ENCODE measurements at regions not wholly inside any gene's neighbourhood (a gene's known extent, or its start where the extent isn't known, plus 50 kb on each side); places are given as distances from the start of the nearest gene placed in this dataset.

DNA sequence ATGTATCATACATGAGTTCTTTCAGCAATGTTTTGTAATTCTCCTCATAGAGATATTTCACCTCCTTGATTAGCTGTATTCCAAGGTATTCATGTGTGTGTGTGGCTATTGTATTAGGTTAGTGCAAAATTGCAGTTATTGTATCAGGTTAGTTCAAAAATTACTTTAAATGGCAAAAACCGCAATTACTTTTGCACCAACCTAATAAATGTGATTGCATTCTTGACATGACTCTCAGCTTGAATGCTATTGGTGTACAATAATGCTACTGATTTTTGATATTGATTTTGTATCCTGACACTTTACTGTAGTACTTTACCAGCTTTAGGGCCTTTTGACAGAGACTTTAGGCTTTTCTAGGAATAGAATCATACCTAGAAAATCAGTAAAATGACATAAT is 297.4 kb downstream of the ZWINT start:
- TF ChIP-seq, protein P1, sequence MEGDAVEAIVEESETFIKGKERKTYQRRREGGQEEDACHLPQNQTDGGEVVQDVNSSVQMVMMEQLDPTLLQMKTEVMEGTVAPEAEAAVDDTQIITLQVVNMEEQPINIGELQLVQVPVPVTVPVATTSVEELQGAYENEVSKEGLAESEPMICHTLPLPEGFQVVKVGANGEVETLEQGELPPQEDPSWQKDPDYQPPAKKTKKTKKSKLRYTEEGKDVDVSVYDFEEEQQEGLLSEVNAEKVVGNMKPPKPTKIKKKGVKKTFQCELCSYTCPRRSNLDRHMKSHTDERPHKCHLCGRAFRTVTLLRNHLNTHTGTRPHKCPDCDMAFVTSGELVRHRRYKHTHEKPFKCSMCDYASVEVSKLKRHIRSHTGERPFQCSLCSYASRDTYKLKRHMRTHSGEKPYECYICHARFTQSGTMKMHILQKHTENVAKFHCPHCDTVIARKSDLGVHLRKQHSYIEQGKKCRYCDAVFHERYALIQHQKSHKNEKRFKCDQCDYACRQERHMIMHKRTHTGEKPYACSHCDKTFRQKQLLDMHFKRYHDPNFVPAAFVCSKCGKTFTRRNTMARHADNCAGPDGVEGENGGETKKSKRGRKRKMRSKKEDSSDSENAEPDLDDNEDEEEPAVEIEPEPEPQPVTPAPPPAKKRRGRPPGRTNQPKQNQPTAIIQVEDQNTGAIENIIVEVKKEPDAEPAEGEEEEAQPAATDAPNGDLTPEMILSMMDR (IDR thresholded peaks at IDR 0.05) = no peak
- TF ChIP-seq POLR2A (IDR thresholded peaks at IDR 0.05) = no peak

All from uterus (tissue), 2 donors.